ENCODE measurements at regions not wholly inside any gene's neighbourhood (a gene's known extent, or its start where the extent isn't known, plus 50 kb on each side); places are given as distances from the start of the nearest gene placed in this dataset.
"Not testable (repeated sequence)": the region's sequence is repeated elsewhere in the genome, so short reads cannot be mapped to it uniquely, and the experiment has no call there.

DNA sequence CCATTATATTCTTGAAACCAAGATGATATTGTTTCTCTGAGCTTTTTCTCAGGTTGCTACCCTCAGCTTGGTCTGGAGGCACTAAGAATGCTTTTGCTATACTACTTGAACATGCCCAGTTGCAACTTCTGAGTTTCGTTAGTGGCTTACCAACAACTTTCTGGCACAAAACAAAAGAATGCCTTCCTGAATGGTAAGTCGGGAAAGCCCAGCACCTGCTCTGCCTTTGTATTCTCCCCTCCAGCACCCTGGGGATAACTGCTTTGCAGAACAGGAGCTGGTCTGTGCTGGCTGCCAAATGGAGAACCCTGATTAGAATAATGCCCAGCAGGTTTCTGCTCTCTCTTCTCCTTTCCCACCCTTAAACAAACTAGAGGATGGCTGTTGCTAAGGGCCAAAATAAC, 149.3 kb downstream of the TGFB2 start:
- ATAC-seq (ENCODE audit: poor library complexity), result no peak
- intact Hi-C loops (cut with DNase I), result no loop called here
- DNase-seq, result no peak

- intact Hi-C loops (cut with DNase I), result no loop called here
- ATAC-seq (ENCODE audit: poor library complexity), result no peak
- no peak for DNase-seq
These were observed 150.8 kb downstream of the TGFB2 start for GRCh38 chr1:218495931-218496330.

GRCh38 chr1:218496561-218496960, 151.4 kb downstream of the TGFB2 start:
- DNase-seq (no peak), ATAC-seq (ENCODE audit: poor library complexity) (no peak)
- intact Hi-C loops (cut with DNase I), result no loop called here

- DNase-seq (no peak), ATAC-seq (ENCODE audit: poor library complexity) (peak; percentile 53)
- intact Hi-C loops (cut with DNase I), result no loop called here
These were observed 153.2 kb downstream of the TGFB2 start for GRCh38 chr1:218498056-218498938.

DNA sequence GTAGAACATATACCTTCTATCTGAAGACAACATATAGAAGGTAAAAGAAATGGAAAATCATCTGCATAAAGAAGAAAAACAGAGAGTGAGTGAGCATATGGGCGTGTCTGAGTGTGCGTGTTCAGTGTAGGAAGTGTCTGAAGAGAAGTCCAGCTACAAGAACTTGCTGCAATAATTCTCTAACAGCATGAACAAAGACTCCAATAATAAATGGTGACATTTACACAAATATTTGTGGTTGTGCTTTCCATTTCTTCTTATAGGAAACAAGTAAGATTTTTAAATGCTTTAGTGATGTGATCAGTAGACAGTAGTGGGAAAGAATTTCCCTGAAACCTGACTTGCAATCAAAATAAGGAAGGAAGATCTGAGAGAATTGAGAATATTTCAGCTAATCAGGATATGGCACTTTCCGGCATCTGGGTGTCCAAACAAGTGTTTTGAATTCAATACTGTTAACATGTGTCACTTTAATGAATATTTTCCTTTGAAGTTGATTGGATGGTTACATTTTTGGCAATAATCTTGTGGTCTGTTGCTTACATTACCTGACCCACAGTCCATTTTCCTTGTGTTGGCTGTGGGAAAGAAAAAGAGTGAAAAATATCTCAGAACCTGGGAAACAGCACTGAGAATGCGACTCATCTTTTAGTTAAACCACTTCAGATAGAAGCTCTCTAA, 154.0 kb downstream of the TGFB2 start:
- intact Hi-C loops (cut with DNase I), result no loop called here
- ATAC-seq (ENCODE audit: poor library complexity) (peak; percentile 70), DNase-seq (no peak)

- intact Hi-C loops (cut with DNase I), result no loop called here
- ATAC-seq (ENCODE audit: poor library complexity) (no peak), DNase-seq (no peak)
These were observed 154.8 kb downstream of the TGFB2 start for GRCh38 chr1:218499911-218500310.

- intact Hi-C loops (cut with DNase I), result no loop called here
These were observed 156.0 kb downstream of the TGFB2 start for GRCh38 chr1:218501161-218501560.

GRCh38 chr1:218502383-218502782, 157.2 kb downstream of the TGFB2 start:
- intact Hi-C loops (cut with DNase I), result no loop called here
- ATAC-seq (ENCODE audit: poor library complexity), result no peak

More at GRCh38 chr1:218501161-218501560, 156.0 kb downstream of the TGFB2 start:
- ATAC-seq (ENCODE audit: poor library complexity), result peak; percentile 25
- no peak for DNase-seq

DNA sequence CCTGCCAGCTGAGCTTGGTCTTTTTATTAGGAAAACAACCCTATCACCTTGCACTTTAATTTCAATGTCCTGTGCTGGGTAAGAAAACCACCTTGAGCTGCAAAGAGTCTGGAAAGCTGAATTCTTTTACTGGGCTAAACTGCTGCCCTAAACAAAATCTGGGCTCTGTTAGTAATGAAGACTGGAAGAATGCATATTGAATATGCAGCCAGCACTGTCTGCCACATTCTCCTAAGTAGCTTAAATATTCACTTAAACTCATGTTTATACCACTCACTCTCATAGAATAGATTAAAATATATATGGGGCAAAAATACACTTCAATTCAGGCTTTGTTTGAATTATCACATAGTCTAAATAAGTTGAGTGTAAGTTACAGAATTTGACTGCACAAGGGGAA, 158.0 kb downstream of the TGFB2 start:
- intact Hi-C loops (cut with DNase I), result no loop called here
- DNase-seq (no peak), ATAC-seq (ENCODE audit: poor library complexity) (no peak)

More at GRCh38 chr1:218502383-218502782, 157.2 kb downstream of the TGFB2 start:
- no peak for DNase-seq

GRCh38 chr1:218507355-218508002, 162.3 kb downstream of the TGFB2 start:
- no peak for DNase-seq
- no peak for ATAC-seq (ENCODE audit: poor library complexity)
- intact Hi-C loops (cut with DNase I), result no loop called here

DNA sequence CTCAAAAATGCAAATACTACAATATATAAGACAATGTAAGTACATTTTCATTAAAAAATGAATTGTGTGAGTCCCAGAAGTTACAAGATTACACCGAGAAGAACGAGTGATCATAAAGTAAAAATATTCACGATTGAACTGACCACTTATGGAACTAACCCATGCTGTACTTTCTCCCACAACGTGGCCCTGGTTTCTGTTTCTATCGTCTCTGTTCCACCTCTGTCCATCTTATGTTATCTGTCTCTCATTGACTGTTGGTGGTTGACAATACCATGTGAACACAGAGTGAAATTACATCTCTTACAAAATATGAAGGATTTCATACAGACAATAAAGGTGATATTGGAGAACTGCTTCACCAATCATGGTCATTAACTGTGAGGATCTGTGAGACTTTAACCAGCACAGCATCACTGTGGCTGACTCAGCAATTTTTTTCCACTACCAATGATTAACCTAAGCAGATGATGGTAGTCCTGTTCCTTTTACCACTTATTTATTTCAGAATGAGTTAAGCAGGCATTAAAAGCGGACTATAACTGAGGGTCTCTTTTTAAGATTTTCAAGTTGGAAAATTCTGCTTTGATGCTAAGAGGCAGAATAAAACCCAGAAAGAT, 165.1 kb downstream of the TGFB2 start:
- no peak for ATAC-seq (ENCODE audit: poor library complexity)
- intact Hi-C loops (cut with DNase I), result loop anchor here (10.0 kb wide), 1 partner anchor 145 kb away; no protein-coding TSS in a partner anchor

GRCh38 chr1:218513328-218513727, 168.2 kb downstream of the TGFB2 start:
- ATAC-seq (ENCODE audit: poor library complexity) (no peak), DNase-seq (no peak)
- intact Hi-C loops (cut with DNase I), result loop anchor here (10.0 kb wide), 1 partner anchor 149 kb away; no protein-coding TSS in a partner anchor

More for the DNA sequence above, 165.1 kb downstream of the TGFB2 start:
- DNase-seq, result no peak

DNA sequence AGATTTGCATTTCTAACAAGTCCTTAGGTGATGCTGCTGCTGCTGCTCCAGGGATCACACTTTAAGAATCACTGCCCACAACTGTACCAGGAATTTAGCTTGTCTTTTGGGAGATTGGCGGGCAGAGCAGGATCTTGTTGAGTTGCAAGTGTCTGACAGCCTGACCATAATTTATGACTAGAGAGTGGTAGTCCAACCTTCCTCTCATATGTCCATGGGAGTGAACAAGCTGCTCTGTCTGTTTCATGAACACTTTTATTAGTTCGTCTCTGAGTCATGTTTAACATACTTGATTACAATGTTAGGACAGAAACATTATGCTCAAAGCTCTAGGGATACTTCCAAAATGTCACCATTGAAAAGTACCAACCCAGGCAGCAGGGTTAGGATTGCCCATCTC, 169.6 kb downstream of the TGFB2 start:
- no peak for DNase-seq
- no peak for ATAC-seq (ENCODE audit: poor library complexity)
- intact Hi-C loops (cut with DNase I), result loop anchor here (10.0 kb wide), 1 partner anchor 150 kb away; no protein-coding TSS in a partner anchor

DNA sequence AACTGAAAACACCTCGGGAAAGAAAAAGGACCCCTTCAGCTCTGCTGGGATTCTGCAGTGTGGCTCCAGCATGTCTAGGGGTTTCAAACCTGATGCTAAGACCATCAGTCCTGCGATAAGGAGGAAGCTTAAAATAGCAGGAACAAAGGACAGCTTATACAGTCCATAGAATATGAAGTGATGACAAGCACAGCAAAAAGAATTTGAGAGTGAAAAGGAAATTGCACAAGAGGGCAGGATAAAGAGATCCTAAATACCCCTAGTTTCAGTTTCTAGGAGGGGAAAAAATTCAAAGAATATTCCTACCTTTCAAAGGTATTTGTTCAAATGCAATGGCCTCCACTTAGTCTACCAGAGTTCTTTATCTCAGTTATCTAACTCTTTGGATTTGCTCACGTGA, 171.4 kb downstream of the TGFB2 start:
- ATAC-seq (ENCODE audit: poor library complexity), result no peak
- DNase-seq, result no peak
- intact Hi-C loops (cut with DNase I), result loop anchor here (10.0 kb wide), 1 partner anchor 152 kb away; no protein-coding TSS in a partner anchor

GRCh38 chr1:218517459-218517858, 172.3 kb downstream of the TGFB2 start:
- no peak for DNase-seq
- intact Hi-C loops (cut with DNase I), result loop anchor here (10.0 kb wide), 1 partner anchor 153 kb away; no protein-coding TSS in a partner anchor
- ATAC-seq (ENCODE audit: poor library complexity), result no peak

DNA sequence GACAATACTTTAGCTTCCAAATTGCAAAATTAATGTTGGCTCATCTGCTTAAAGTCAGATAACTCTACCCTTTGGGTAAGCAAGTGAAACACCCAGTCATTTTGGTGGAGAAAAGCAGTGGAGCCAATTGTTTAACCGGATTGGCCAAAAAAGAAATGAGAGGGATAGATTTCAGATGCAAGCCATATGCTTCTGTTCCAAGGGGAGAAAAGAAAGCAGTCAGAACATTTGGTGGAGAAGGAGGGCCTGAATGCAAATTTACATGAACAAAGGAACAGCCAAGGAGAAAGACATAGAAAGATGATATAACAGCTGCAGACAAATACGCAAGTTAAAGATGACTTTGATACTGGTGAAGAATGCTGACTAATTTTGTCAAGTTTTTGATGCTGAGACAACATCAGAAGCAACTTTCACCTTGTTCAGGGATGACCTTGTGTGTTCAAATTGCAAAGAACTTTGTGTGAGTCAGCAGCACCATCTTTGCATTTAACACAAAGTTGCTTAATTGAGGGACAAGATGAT, 173.1 kb downstream of the TGFB2 start:
- DNase-seq (no peak), ATAC-seq (ENCODE audit: poor library complexity) (no peak)
- intact Hi-C loops (cut with DNase I), result loop anchor here (10.0 kb wide), 1 partner anchor 153 kb away; no protein-coding TSS in a partner anchor

DNA sequence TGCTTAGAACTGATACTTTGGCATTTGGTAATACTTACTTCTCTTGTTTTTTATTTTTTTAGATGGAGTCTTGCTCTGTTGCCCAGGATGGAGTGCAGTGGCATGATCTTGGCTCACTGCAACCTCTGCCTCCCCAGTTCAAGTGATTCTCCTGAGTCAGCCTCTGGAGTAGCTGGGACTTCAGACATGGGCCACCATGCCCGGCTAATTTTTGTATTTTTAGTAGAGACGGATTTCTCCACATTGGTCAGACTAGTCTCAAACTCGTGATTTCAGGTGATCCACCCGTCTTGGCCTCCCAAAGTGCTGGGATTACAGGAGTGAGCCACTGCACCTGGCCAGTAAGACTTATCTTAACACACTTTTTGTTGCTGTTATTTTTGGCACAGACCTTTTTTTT, 175.5 kb downstream of the TGFB2 start:
- ATAC-seq (ENCODE audit: poor library complexity); DNase-seq; intact Hi-C loops (cut with DNase I): not testable (repeated sequence)

- no peak for DNase-seq
- intact Hi-C loops (cut with DNase I), result no loop called here
- ATAC-seq (ENCODE audit: poor library complexity), result no peak
These were observed 176.5 kb downstream of the TGFB2 start for GRCh38 chr1:218521414-218522169.
